Kidney epithelial cell (primary cell): ENCODE measurements at regions not wholly inside any gene's neighbourhood (a gene's known extent, or its start where the extent isn't known, plus 50 kb on each side); places are given as distances from the start of the nearest gene placed in this dataset.

Experiments
- DNase-seq: peaks from one replicate; pipeline ENCODE4 v3.0.0-alpha.2; 2010; ENCODE audit warnings: low read depth
- H3K27me3 ChIP-seq: 2 replicates; pipeline ENCODE4 v1.6.0; 2011; ENCODE audit warnings: low read length; ENCODE audit not compliant: control insufficient read depth, insufficient read depth
- H3K36me3 ChIP-seq: 2 replicates; pipeline ENCODE4 v1.5.1; 2011; ENCODE audit warnings: low read length; ENCODE audit not compliant: control insufficient read depth, insufficient read depth
- H3K4me3 ChIP-seq: 2 replicates; pipeline ENCODE4 v1.5.1; 2011; ENCODE audit warnings: low read depth, mild to moderate bottlenecking, control low read depth, low read length
- CTCF ChIP-seq: IDR thresholded peaks from 2 replicates; pipeline ENCODE4 v1.5.1; 2011; ENCODE audit warnings: mild to moderate bottlenecking, moderate library complexity, low read length, control low read depth, inconsistent platforms; ENCODE audit not compliant: insufficient read depth, poor library complexity, severe bottlenecking

- Histone ChIP-seq H3K36me3 (no peaks in the 10 kb centered on the region), H3K4me3 (no peak overlapping the region), H3K27me3 (peaks cover 19% of the 10 kb centered on the region)
- TF ChIP-seq CTCF = no peak
- peak; percentile 1 for DNase-seq
Measured at GRCh38 chr13:111893071-111893606, 173.8 kb upstream of the SOX1 start.

GRCh38 chr13:111893607-111894443 is 173.1 kb upstream of the SOX1 start:
- DNase-seq = no peak
- Histone ChIP-seq H3K4me3 (no peak overlapping the region), H3K27me3 (peaks cover 19% of the 10 kb centered on the region), H3K36me3 (no peaks in the 10 kb centered on the region)
- TF ChIP-seq CTCF = no peak

GRCh38 chr13:111895896-111896821 is 170.8 kb upstream of the SOX1 start:
- DNase-seq = no peak
- no peak for TF ChIP-seq CTCF
- H3K4me3 ChIP-seq = no peak overlapping the region
- no peaks in the 10 kb centered on the region for H3K36me3 ChIP-seq
- peaks cover 21% of the 10 kb centered on the region for H3K27me3 ChIP-seq

GRCh38 chr13:111897178-111897845 is 169.6 kb upstream of the SOX1 start:
- H3K4me3 ChIP-seq = no peak overlapping the region
- peaks cover 21% of the 10 kb centered on the region for H3K27me3 ChIP-seq
- H3K36me3 ChIP-seq = no peaks in the 10 kb centered on the region
- TF ChIP-seq CTCF = no peak
- no peak for DNase-seq

- TF ChIP-seq CTCF = no peak
- Histone ChIP-seq H3K27me3 (peaks cover 18% of the 10 kb centered on the region), H3K36me3 (no peaks in the 10 kb centered on the region), H3K4me3 (no peak overlapping the region)
- DNase-seq = no peak
Measured at GRCh38 chr13:111897846-111898215, 169.1 kb upstream of the SOX1 start.
